GM10248 (cell line): ENCODE measurements at regions not wholly inside any gene's neighbourhood (a gene's known extent, or its start where the extent isn't known, plus 50 kb on each side); places are given as distances from the start of the nearest gene placed in this dataset.
A peak's percentile ranks its signal among the peaks of the same experiment; 100 is the strongest.

Experiments used
- CTCF ChIA-PET: fragments of 300-600 bp; sonication (Branson Sonifier 250); formaldehyde crosslinking; extraction: SDS; loops from one replicate; lab custom pipeline; 2021; ENCODE audit warnings: antibody characterized with exemption; lab: Yijun Ruan, JAX
- POLR2A ChIA-PET: fragments of 350-650 bp; sonication (Branson Sonifier 250); formaldehyde crosslinking; extraction: SDS; loops from one replicate; lab custom pipeline; 2020; ENCODE audit warnings: antibody characterized with exemption; lab: Yijun Ruan, JAX
- DNase-seq: peaks from one replicate; pipeline ENCODE4 v3.0.0; 2012; ENCODE audit errors: extremely low spot score
- TF ChIP-seq, protein P1 (sequence below): IDR thresholded peaks from 2 replicates; pipeline ENCODE4 v1.5.1; 2012; ENCODE audit warnings: mild to moderate bottlenecking, low read depth; ENCODE audit errors: extremely low read depth, missing control alignments, control extremely low read depth

- ChIA-PET POLR2A (no interaction called here), CTCF (interaction anchor here (1.2 kb wide), 1 partner anchor 15 kb away, joined by 3 read pairs; no protein-coding TSS in a partner anchor)
- peak; percentile 15 for DNase-seq
- TF ChIP-seq, protein P1, sequence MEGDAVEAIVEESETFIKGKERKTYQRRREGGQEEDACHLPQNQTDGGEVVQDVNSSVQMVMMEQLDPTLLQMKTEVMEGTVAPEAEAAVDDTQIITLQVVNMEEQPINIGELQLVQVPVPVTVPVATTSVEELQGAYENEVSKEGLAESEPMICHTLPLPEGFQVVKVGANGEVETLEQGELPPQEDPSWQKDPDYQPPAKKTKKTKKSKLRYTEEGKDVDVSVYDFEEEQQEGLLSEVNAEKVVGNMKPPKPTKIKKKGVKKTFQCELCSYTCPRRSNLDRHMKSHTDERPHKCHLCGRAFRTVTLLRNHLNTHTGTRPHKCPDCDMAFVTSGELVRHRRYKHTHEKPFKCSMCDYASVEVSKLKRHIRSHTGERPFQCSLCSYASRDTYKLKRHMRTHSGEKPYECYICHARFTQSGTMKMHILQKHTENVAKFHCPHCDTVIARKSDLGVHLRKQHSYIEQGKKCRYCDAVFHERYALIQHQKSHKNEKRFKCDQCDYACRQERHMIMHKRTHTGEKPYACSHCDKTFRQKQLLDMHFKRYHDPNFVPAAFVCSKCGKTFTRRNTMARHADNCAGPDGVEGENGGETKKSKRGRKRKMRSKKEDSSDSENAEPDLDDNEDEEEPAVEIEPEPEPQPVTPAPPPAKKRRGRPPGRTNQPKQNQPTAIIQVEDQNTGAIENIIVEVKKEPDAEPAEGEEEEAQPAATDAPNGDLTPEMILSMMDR: peak; percentile 30
Observed at GRCh38 chr1:14094611-14095400, 394.8 kb downstream of the PRDM2 start.

- TF ChIP-seq, protein P1: no peak
- ChIA-PET CTCF (interaction anchor here (1.1 to 2.1 kb wide), 2 partner anchors 10 to 948 kb away, joined by 4 to 5 read pairs; no protein-coding TSS in a partner anchor), POLR2A (no interaction called here)
- DNase-seq: no peak
Observed at GRCh38 chr1:14098294-14098913, 398.4 kb downstream of the PRDM2 start.

GRCh38 chr1:14100444-14100843 lies 400.5 kb downstream of the PRDM2 start:
- no peak for DNase-seq
- TF ChIP-seq, protein P1: no peak
- CTCF ChIA-PET: no interaction called here
- POLR2A ChIA-PET: no interaction called here

GRCh38 chr1:14100919-14101318 lies 400.9 kb downstream of the PRDM2 start:
- TF ChIP-seq, protein P1: no peak
- CTCF ChIA-PET: interaction anchor here (0.7 kb wide), 1 partner anchor 62 kb away, joined by 3 read pairs; no protein-coding TSS in a partner anchor
- no peak for DNase-seq
- POLR2A ChIA-PET: no interaction called here

DNA sequence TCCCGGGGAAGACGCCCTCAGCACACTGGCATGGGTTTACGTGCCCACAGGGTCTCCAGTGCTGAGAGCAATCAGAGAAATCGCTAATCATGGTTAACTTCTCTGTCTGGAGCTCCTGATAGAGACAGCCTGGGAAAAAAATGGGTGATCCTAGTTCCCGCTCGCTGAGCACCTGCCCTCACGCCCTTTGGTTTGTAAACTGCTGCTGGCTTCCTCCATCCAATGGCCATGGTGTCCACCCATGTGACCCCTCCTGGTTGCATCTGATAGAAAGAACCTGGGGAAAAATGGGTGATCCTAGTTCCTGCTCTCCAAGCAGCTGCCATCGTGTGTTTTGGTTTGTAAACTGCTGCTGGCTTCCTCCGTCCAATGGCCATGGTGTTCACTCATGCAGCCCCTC lies 402.2 kb downstream of the PRDM2 start:
- DNase-seq: no peak
- TF ChIP-seq, protein P1: no peak
- POLR2A ChIA-PET: no interaction called here
- CTCF ChIA-PET: interaction anchor here (0.9 to 1.1 kb wide), 2 partner anchors 11 to 12 kb away, joined by 3 to 4 read pairs; no protein-coding TSS in a partner anchor

DNA sequence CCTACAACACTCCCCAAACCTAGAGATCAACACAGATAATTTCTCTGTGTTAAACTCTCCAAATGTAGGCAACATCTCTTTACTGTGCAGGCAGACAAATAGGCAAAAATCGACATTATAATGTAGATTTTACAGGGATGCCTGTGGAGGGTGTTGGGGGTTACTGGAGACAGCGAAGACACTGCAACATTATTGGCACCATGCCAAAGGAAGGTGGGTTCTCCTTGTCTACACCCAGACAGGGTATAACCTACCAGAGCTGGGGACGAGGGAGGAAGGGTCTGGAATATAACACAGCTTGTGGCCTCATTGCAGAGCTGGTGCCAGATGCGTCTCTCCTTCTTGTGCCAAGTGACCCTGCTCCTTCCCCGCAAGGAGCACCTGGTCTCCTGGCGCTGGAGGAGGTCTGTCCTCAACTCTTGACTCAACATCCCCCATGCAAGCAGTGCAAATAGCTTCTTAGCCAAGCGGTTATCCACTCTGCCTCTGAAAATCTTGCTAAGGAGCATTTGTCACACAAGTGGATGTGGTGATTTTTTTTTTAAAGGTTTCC lies 404.0 kb downstream of the PRDM2 start:
- TF ChIP-seq, protein P1: no peak
- ChIA-PET POLR2A (no interaction called here), CTCF (interaction anchor here (2.0 kb wide), 1 partner anchor 10 kb away, joined by 5 read pairs; no protein-coding TSS in a partner anchor)
- DNase-seq: no peak
